Stimulated activated CD8-positive, alpha-beta memory T cell treated with anti-CD3 and anti-CD28 coated beads, Interleukin-15, amount 100 ng/mL, for 24 hours (primary cell): ENCODE measurements at regions not wholly inside any gene's neighbourhood (a gene's known extent, or its start where the extent isn't known, plus 50 kb on each side); places are given as distances from the start of the nearest gene placed in this dataset.
"Not testable (repeated sequence)": the region's sequence is repeated elsewhere in the genome, so short reads cannot be mapped to it uniquely, and the experiment has no call there.

ENCODE experiments used
- DNase-seq: peaks from one replicate; pipeline ENCODE4 v3.0.0-alpha.2; 2020; ENCODE audit warnings: low read depth

DNA sequence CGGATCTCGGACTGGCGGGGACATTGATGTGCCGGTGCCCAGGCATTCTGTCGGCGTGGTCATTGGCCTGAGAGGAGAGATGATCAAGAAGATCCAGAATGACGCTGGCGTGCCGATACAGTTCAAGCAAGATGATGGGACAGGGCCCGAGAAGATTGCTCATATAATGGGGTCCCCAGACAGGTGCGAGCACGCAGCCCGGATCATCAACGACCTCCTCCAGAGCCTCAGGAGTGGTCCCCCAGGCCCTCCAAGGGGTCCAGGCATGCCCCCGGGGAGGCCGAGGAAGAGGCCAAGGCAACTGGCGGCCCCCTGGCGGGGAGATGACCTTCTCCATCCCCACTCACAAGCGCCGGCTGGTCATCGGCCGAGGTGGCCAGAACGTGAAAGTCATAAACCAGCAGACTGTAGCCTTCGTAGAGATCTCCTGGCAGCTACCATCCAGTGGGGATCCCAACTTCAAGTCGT lies 106.5 kb upstream of the MTAP start:
- no peak for DNase-seq

GRCh38 chr9:21696411-21696871 lies 106.0 kb upstream of the MTAP start:
- no peak for DNase-seq

DNA sequence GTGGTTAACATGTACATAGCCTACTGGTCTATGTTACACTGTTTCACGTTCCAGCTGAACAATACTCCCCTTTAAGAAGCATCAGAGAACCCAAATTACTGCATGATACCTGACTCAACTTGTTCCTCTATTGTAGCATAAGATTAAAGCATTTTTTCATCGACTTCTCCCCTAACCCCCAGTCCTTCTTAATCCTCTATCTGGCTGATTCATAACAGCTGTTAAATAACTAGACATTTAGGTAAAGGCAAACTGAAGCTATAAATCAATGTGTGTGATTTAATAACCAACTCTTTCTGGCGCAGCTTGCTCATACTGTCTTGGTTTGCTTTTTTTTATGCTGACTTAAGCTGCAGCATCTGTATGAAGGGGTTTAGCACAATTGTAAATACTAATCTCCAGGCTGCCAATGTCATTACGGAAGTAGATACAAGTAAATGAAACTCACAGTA lies 94.2 kb upstream of the MTAP start:
- DNase-seq, result no peak

- no peak for DNase-seq
Observed at GRCh38 chr9:21708856-21709255, 93.6 kb upstream of the MTAP start.

GRCh38 chr9:21709464-21710058 lies 92.9 kb upstream of the MTAP start:
- DNase-seq, result peak; percentile 33

DNA sequence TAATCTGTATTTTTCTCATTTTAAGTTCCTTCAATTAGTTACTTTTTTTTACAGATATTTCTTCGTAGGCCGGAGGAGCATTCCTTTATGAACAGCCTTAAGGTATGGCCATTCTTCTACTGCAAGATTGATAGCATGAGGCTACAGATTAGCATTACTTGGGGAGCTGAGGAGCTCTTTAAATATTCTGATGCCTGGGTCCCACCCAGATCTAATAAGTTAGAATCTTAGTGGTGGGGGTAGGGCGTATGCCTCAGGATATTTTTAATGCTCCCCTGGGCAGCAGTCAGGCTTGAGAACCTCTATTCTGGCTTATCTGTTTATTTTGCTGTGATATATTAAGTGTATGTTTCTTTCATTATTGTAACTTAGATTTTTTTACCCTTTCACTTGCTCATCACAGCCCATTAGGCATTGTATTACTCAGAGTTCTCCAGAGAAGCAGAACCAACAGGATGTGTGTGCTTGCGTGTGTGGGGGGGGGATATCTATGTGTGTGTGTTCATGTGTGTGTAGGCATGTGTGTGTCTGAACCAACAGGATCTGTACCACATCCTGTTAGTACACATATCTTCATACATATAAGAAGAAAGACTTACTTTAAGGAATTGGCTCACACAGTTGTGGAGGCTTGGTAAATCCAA lies 91.8 kb upstream of the MTAP start:
- no peak for DNase-seq

- no peak for DNase-seq
Observed at GRCh38 chr9:21711504-21711903, 90.9 kb upstream of the MTAP start.

DNA sequence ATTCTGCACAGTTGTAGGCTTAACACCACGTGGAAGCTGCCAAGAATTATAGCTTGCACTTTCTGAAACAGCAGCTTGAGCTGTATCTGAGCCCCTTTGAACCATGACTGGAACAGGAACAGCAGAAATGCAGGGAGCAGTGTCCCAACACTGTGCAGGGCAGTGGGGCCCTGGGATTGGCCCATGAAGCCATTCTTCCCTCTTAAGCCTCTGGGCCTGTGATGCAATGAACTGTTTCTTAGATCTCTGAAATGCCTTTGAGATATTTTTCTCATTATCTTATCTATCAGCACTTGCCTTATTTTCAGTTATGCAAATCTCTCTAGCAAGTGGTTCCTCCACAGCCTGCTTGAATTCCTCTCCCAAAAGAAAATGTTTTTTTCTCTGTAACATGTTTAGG lies 87.0 kb upstream of the MTAP start:
- no peak for DNase-seq

- DNase-seq, result no peak
Observed at GRCh38 chr9:21720758-21721157, 81.7 kb upstream of the MTAP start.

DNA sequence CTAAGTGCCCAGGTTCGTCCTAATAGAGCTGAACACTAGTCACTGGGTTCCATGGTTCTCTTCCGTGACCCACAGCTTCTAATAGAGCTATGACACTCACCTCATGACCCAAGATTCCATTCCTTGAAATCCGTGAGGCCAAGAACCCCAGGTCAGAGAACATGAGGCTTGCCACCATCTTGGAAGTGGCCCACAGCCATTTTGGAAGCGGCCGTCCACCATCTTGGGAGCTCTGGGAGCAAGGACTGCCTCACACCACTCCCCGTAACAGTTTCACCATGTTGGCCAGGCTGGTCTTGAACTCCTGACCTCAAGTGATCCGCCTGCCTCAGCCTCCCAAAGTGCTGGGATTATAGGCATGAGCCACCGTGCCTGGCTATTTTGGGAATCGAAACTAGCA lies 75.0 kb upstream of the MTAP start:
- not testable (repeated sequence) for DNase-seq

- DNase-seq, result no peak
Observed at GRCh38 chr9:21728781-21729180, 73.7 kb upstream of the MTAP start.

GRCh38 chr9:21729648-21730047 lies 72.8 kb upstream of the MTAP start:
- no peak for DNase-seq

DNA sequence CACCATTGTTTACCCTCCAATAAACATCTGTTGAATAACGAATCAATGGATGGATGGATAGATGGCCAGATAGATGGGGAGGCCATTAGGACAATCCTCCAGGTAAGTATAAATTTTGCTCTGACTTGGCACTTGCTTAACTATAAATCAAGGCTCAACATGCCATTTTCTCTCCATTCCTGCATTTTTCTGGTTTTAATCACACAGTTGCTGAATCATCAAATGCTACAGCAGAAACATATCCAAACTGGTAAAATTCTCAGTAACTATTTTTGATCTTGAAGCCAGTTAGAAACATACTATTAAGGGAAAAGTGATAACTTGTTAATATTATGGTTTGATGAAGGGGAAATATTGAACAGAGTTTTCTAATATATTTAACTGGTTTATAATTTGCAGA lies 71.5 kb upstream of the MTAP start:
- no peak for DNase-seq

- no peak for DNase-seq
Observed at GRCh38 chr9:21741151-21741550, 61.3 kb upstream of the MTAP start.

GRCh38 chr9:21744320-21744719 lies 58.1 kb upstream of the MTAP start:
- DNase-seq, result no peak

DNA sequence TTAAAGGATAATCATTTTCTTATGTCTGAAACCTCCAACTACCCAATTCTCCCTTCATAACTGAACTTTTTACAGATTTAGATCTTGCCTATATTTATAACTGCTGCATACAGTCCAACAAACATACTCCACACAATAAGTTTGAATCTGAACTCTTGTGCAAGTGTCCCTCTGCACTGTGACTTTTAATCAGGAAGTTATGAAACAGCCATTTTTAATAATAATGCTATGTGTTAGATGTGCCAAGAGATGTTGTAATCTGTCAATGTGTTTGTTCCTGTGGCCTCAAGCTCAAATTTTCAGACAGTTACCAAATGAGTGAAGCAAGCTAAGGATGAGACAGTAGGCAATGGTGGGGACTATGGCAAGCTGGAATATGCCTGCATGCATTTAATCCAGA lies 57.6 kb upstream of the MTAP start:
- DNase-seq, result no peak

GRCh38 chr9:21746550-21746949 lies 55.9 kb upstream of the MTAP start:
- DNase-seq, result no peak

DNA sequence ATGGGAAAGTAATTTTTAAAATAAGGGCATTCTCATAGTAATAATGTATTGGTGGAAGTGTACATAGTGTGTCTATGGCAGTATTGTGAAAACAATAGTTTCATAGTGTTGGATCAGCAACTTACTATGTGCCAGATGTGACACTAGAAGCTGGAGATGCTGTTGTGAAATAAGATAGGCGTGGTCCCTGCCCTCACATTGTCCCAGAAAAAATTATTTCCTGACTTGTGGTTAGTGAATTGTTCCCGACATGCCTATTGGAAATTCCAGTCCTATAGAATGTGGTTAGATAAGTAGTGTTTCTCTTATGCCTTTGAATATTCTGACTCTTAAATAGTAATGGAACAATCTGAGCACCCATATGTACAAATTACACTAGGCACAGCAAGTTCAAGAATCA lies 55.3 kb upstream of the MTAP start:
- DNase-seq, result no peak

GRCh38 chr9:21750021-21750735 lies 52.3 kb upstream of the MTAP start:
- DNase-seq, result no peak

GRCh38 chr9:21751998-21752397 lies 50.4 kb upstream of the MTAP start:
- no peak for DNase-seq
